ENCODE measurements at regions not wholly inside any gene's neighbourhood (a gene's known extent, or its start where the extent isn't known, plus 50 kb on each side); places are given as distances from the start of the nearest gene placed in this dataset.

- no peaks in the 10 kb centered on the region for H3K27me3 ChIP-seq (ENCODE audit: control insufficient read depth, insufficient read depth)
- H3K4me3 ChIP-seq (ENCODE audit: low read length): no peak overlapping the region
- no peaks in the 10 kb centered on the region for H3K9me3 ChIP-seq (ENCODE audit: control insufficient read depth, low read length)
- peak overlapping the region; percentile 46 for H3K27ac ChIP-seq (ENCODE audit: low read length)
- 65% methylated on average over 36 of the region's 36 CpGs for WGBS
- ATAC-seq (peak; percentile 66 to 74), DNase-seq (peak; percentile 82 to 89 (median 86))
- peaks cover 20% of the 10 kb centered on the region for H3K4me1 ChIP-seq (ENCODE audit: control insufficient read depth, insufficient read depth, low read length)
- intact Hi-C loops (cut with DNase I): loop anchor here in 2 of 4 donors (5.0 kb wide), 2 partner anchors 40 to 70 kb away; no protein-coding TSS in a partner anchor
Measured at GRCh38 chr16:85162478-85163277, 50.4 kb upstream of the CIBAR2 start.

- no peak overlapping the region for H3K4me3 ChIP-seq (ENCODE audit: low read length)
- no peaks in the 10 kb centered on the region for H3K9me3 ChIP-seq (ENCODE audit: control insufficient read depth, low read length)
- no peak overlapping the region for H3K27ac ChIP-seq (ENCODE audit: low read length)
- WGBS: 89% methylated on average over 22 of the region's 22 CpGs
- H3K27me3 ChIP-seq (ENCODE audit: control insufficient read depth, insufficient read depth): no peaks in the 10 kb centered on the region
- no peak for ATAC-seq
- peak in 2 of 3 donors; percentile 30 to 54 for DNase-seq
- H3K4me1 ChIP-seq (ENCODE audit: control insufficient read depth, insufficient read depth, low read length): peaks cover 19% of the 10 kb centered on the region
- intact Hi-C loops (cut with DNase I): loop anchor here in 2 of 4 donors (5.0 kb wide), 2 partner anchors 41 to 69 kb away; no protein-coding TSS in a partner anchor
Measured at GRCh38 chr16:85163278-85164112, 51.2 kb upstream of the CIBAR2 start.

GRCh38 chr16:85164431-85164830, 52.2 kb upstream of the CIBAR2 start:
- no peaks in the 10 kb centered on the region for H3K9me3 ChIP-seq (ENCODE audit: control insufficient read depth, low read length)
- no peak overlapping the region for H3K4me3 ChIP-seq (ENCODE audit: low read length)
- intact Hi-C loops (cut with DNase I): loop anchor here in 2 of 4 donors (5.0 kb wide), 2 partner anchors 42 to 68 kb away; no protein-coding TSS in a partner anchor
- H3K27ac ChIP-seq (ENCODE audit: low read length): no peak overlapping the region
- DNase-seq (no peak), ATAC-seq (no peak)
- H3K4me1 ChIP-seq (ENCODE audit: control insufficient read depth, insufficient read depth, low read length): peaks cover 16% of the 10 kb centered on the region
- 69% methylated on average over 3 of the region's 3 CpGs for WGBS
- no peaks in the 10 kb centered on the region for H3K27me3 ChIP-seq (ENCODE audit: control insufficient read depth, insufficient read depth)

GRCh38 chr16:85164838-85165516, 52.7 kb upstream of the CIBAR2 start:
- no peaks in the 10 kb centered on the region for H3K27me3 ChIP-seq (ENCODE audit: control insufficient read depth, insufficient read depth)
- H3K4me3 ChIP-seq (ENCODE audit: low read length): no peak overlapping the region
- intact Hi-C loops (cut with DNase I): loop anchor here in 2 of 4 donors (5.0 kb wide), 2 partner anchors 43 to 67 kb away; no protein-coding TSS in a partner anchor
- peaks cover 13% of the 10 kb centered on the region for H3K4me1 ChIP-seq (ENCODE audit: control insufficient read depth, insufficient read depth, low read length)
- peak; percentile 16 to 38 for ATAC-seq
- peak; percentile 57 to 82 (median 71) for DNase-seq
- WGBS: 63% methylated on average over 12 of the region's 12 CpGs
- no peaks in the 10 kb centered on the region for H3K9me3 ChIP-seq (ENCODE audit: control insufficient read depth, low read length)
- no peak overlapping the region for H3K27ac ChIP-seq (ENCODE audit: low read length)

GRCh38 chr16:85165781-85166180, 53.5 kb upstream of the CIBAR2 start:
- no peaks in the 10 kb centered on the region for H3K27me3 ChIP-seq (ENCODE audit: control insufficient read depth, insufficient read depth)
- DNase-seq: peak in 2 of 3 donors; percentile 35 to 52
- no peak overlapping the region for H3K4me3 ChIP-seq (ENCODE audit: low read length)
- no peak overlapping the region for H3K27ac ChIP-seq (ENCODE audit: low read length)
- H3K9me3 ChIP-seq (ENCODE audit: control insufficient read depth, low read length): no peaks in the 10 kb centered on the region
- peaks cover 18% of the 10 kb centered on the region for H3K4me1 ChIP-seq (ENCODE audit: control insufficient read depth, insufficient read depth, low read length)
- no peak for ATAC-seq
- intact Hi-C loops (cut with DNase I): no loop called here
- WGBS: 82% methylated on average over 7 of the region's 7 CpGs

GRCh38 chr16:85166281-85166680, 54.0 kb upstream of the CIBAR2 start:
- Histone ChIP-seq H3K4me1 (ENCODE audit: control insufficient read depth, insufficient read depth, low read length) (peaks cover 20% of the 10 kb centered on the region), H3K27me3 (ENCODE audit: control insufficient read depth, insufficient read depth) (no peaks in the 10 kb centered on the region), H3K27ac (ENCODE audit: low read length) (no peak overlapping the region), H3K9me3 (ENCODE audit: control insufficient read depth, low read length) (no peaks in the 10 kb centered on the region), H3K4me3 (ENCODE audit: low read length) (no peak overlapping the region)
- ATAC-seq (no peak), DNase-seq (peak in 2 of 3 donors; percentile 3 to 7)
- WGBS: 60% methylated on average over 7 of the region's 7 CpGs
- intact Hi-C loops (cut with DNase I): no loop called here

- H3K27ac ChIP-seq (ENCODE audit: low read length): no peak overlapping the region
Measured at GRCh38 chr16:85166699-85167588, 54.7 kb upstream of the CIBAR2 start.

GRCh38 chr16:85167589-85168537, 55.6 kb upstream of the CIBAR2 start:
- peaks cover 21% of the 10 kb centered on the region for H3K4me1 ChIP-seq (ENCODE audit: control insufficient read depth, insufficient read depth, low read length)
- H3K9me3 ChIP-seq (ENCODE audit: control insufficient read depth, low read length): no peaks in the 10 kb centered on the region
- 75% methylated on average over 22 of the region's 22 CpGs for WGBS
- ATAC-seq (no peak), DNase-seq (peak in 2 of 3 donors; percentile 49 to 62)
- intact Hi-C loops (cut with DNase I): no loop called here
- H3K27ac ChIP-seq (ENCODE audit: low read length): no peak overlapping the region
- H3K4me3 ChIP-seq (ENCODE audit: low read length): peak overlapping the region; percentile 73
- no peaks in the 10 kb centered on the region for H3K27me3 ChIP-seq (ENCODE audit: control insufficient read depth, insufficient read depth)

More at GRCh38 chr16:85166699-85167588, 54.7 kb upstream of the CIBAR2 start:
- Histone ChIP-seq H3K27me3 (ENCODE audit: control insufficient read depth, insufficient read depth) (no peaks in the 10 kb centered on the region), H3K4me3 (ENCODE audit: low read length) (no peak overlapping the region), H3K9me3 (ENCODE audit: control insufficient read depth, low read length) (no peaks in the 10 kb centered on the region), H3K4me1 (ENCODE audit: control insufficient read depth, insufficient read depth, low read length) (peaks cover 21% of the 10 kb centered on the region)
- WGBS: 86% methylated on average over 22 of the region's 22 CpGs
- DNase-seq: peak in 2 of 3 donors; percentile 44 to 47
- intact Hi-C loops (cut with DNase I): no loop called here
- ATAC-seq: no peak

- DNase-seq: peak; percentile 80 to 90 (median 90)
- ATAC-seq: peak; percentile 20 to 25
- Histone ChIP-seq H3K27me3 (ENCODE audit: control insufficient read depth, insufficient read depth) (no peaks in the 10 kb centered on the region), H3K4me3 (ENCODE audit: low read length) (peak overlapping the region; percentile 73), H3K4me1 (ENCODE audit: control insufficient read depth, insufficient read depth, low read length) (peaks cover 27% of the 10 kb centered on the region), H3K9me3 (ENCODE audit: control insufficient read depth, low read length) (no peaks in the 10 kb centered on the region), H3K27ac (ENCODE audit: low read length) (peak overlapping the region; percentile 62)
- intact Hi-C loops (cut with DNase I): no loop called here
- WGBS: 3% methylated on average over 44 of the region's 54 CpGs
Measured at GRCh38 chr16:85168732-85169256, 56.5 kb upstream of the CIBAR2 start.
